Gastrocnemius medialis (tissue), 4 donors: ENCODE measurements at regions not wholly inside any gene's neighbourhood (a gene's known extent, or its start where the extent isn't known, plus 50 kb on each side); places are given as distances from the start of the nearest gene placed in this dataset.

Source experiments
- ATAC-seq, 2 donors: fragments of 150-250 bp; one replicate each; pipeline ENCODE4 v1.9.1; 2016
- DNase-seq, 2 donors: peaks; one replicate each; pipeline ENCODE4 v3.0.0-alpha.2; 2019
- H3K27ac ChIP-seq, 4 donors: fragments of 200-600 bp; sonication (generic); 1 replicate in 1 of 4; 2 replicates in 3 of 4; pipeline ENCODE4 v1.5.1; 2016 to 2018; ENCODE audit warnings: mild to moderate bottlenecking in 2 of 4, moderate library complexity in 1 of 4
- H3K27me3 ChIP-seq, 3 donors: fragments of 200-600 bp; sonication (generic) in 2 of 3; 1 replicate in 1 of 3; 2 replicates in 2 of 3; pipeline versions ENCODE4 v1.5.1 to v1.6.0; 2016 to 2019; ENCODE audit warnings: mild to moderate bottlenecking in 1 of 3, moderate library complexity in 1 of 3
- H3K36me3 ChIP-seq, 2 donors: fragments of 200-600 bp; sonication (generic) in 1 of 2; one replicate each; pipeline ENCODE4 v1.5.1; 2017 to 2018
- H3K4me1 ChIP-seq, 2 donors: fragments of 200-600 bp; sonication (generic) in 1 of 2; one replicate each; pipeline ENCODE4 v1.5.1; 2016 to 2017; ENCODE audit warnings: mild to moderate bottlenecking in 2 of 2
- H3K4me3 ChIP-seq, 4 donors: fragments of 200-600 bp; sonication (generic) in 3 of 4; 1 replicate in 1 of 4; 2 replicates in 3 of 4; pipeline ENCODE4 v1.5.1; 2016 to 2019; ENCODE audit warnings: mild to moderate bottlenecking in 2 of 4
- H3K9me3 ChIP-seq, 3 donors: fragments of 200-600 bp; sonication (generic) in 2 of 3; 1 replicate in 1 of 3; 2 replicates in 2 of 3; pipeline ENCODE4 v1.5.1; 2016 to 2019
- CTCF ChIP-seq, 5 experiments: fragments of 450-650 bp in 3 of 5; fragments of 200-600 bp in 2 of 5; sonication (generic) in 2 of 5; IDR thresholded peaks in 4 of 5; conservative IDR thresholded peaks in 1 of 5; 1 replicate in 4 of 5; 2 replicates in 1 of 5; pipeline ENCODE4 v1.5.1; 2016 to 2019; ENCODE audit warnings: antibody characterized with exemption in 5 of 5, mild to moderate bottlenecking in 3 of 5, moderate library complexity in 3 of 5
- POLR2A ChIP-seq, 2 donors: fragments of 450-650 bp; IDR thresholded peaks; one replicate each; pipeline ENCODE4 v1.6.1; 2017; ENCODE audit warnings: antibody characterized with exemption in 2 of 2, mild to moderate bottlenecking in 2 of 2, moderate library complexity in 2 of 2
- in situ Hi-C, 4 donors: fragments of 200-750 bp; cut with MboI; loops; one replicate each; pipeline versions ENCODE4 v1.15.0 to v1.8.0; 2017; ENCODE audit warnings: low sequenced_read_pairs in 4 of 4
- intact Hi-C: fragments of 100-400 bp; cut with DNase I; formaldehyde crosslinking; loops from one replicate; pipeline ENCODE4 v1.15.1; 2023; ENCODE audit warnings: low total_unique reads

GRCh38 chr6:21666853-21667681, 73.5 kb downstream of the SOX4 start:
- Histone ChIP-seq H3K27ac (peak overlapping the region in 3 of 4 donors; percentile 13 to 62 (median 60)), H3K9me3 (no peaks in the 10 kb centered on the region), H3K4me1 (peaks cover 4 to 16% of the 10 kb centered on the region in 2 donors), H3K36me3 (no peaks in the 10 kb centered on the region), H3K27me3 (peaks cover 17 to 47% (median 40%) of the 10 kb centered on the region in 3 donors), H3K4me3 (peak overlapping the region; percentile 49 to 61 (median 56))
- TF ChIP-seq POLR2A (IDR thresholded peaks at IDR 0.05): no peak
- TF ChIP-seq CTCF (IDR thresholded peaks at IDR 0.05 in 4 of 5, conservative IDR thresholded peaks at IDR 0.05 in 1 of 5): no peak
- DNase-seq (no peak), ATAC-seq (no peak)
- intact Hi-C loops (no loop called here), in situ Hi-C loops (no loop called here)

GRCh38 chr6:21668795-21669194, 75.2 kb downstream of the SOX4 start:
- H3K4me1 ChIP-seq: peaks cover 4 to 16% of the 10 kb centered on the region in 2 donors
- TF ChIP-seq CTCF (IDR thresholded peaks at IDR 0.05 in 4 of 5, conservative IDR thresholded peaks at IDR 0.05 in 1 of 5): no peak
- TF ChIP-seq POLR2A (IDR thresholded peaks at IDR 0.05): no peak
- H3K27me3 ChIP-seq: peaks cover 15 to 37% (median 34%) of the 10 kb centered on the region in 3 donors
- no peak for ATAC-seq
- in situ Hi-C loops: no loop called here
- no peaks in the 10 kb centered on the region for H3K36me3 ChIP-seq
- DNase-seq: no peak
- H3K27ac ChIP-seq: no peak overlapping the region
- H3K9me3 ChIP-seq: no peaks in the 10 kb centered on the region
- intact Hi-C loops: no loop called here
- H3K4me3 ChIP-seq: no peak overlapping the region

- H3K36me3 ChIP-seq: no peaks in the 10 kb centered on the region
- ATAC-seq (no peak), DNase-seq (no peak)
- no peaks in the 10 kb centered on the region for H3K27me3 ChIP-seq
- no peaks in the 10 kb centered on the region for H3K9me3 ChIP-seq
- in situ Hi-C loops (no loop called here), intact Hi-C loops (no loop called here)
- TF ChIP-seq CTCF (IDR thresholded peaks at IDR 0.05 in 4 of 5, conservative IDR thresholded peaks at IDR 0.05 in 1 of 5) (no peak), POLR2A (IDR thresholded peaks at IDR 0.05) (no peak)
- no peaks in the 10 kb centered on the region for H3K4me1 ChIP-seq
- H3K4me3 ChIP-seq: no peak overlapping the region
- H3K27ac ChIP-seq: no peak overlapping the region
Observed at GRCh38 chr6:21676769-21677168, 83.2 kb downstream of the SOX4 start.

- DNase-seq (no peak), ATAC-seq (no peak)
- Histone ChIP-seq H3K27ac (no peak overlapping the region), H3K27me3 (no peaks in the 10 kb centered on the region), H3K4me3 (no peak overlapping the region), H3K9me3 (no peaks in the 10 kb centered on the region), H3K36me3 (no peaks in the 10 kb centered on the region), H3K4me1 (no peaks in the 10 kb centered on the region)
- no peak for TF ChIP-seq POLR2A (IDR thresholded peaks at IDR 0.05)
- TF ChIP-seq CTCF (IDR thresholded peaks at IDR 0.05 in 4 of 5, conservative IDR thresholded peaks at IDR 0.05 in 1 of 5): no peak
- in situ Hi-C loops: no loop called here
- intact Hi-C loops: no loop called here
Observed at GRCh38 chr6:21678990-21679389, 85.4 kb downstream of the SOX4 start.
